Adrenal gland (tissue), 9 donors: ENCODE measurements at regions not wholly inside any gene's neighbourhood (a gene's known extent, or its start where the extent isn't known, plus 50 kb on each side); places are given as distances from the start of the nearest gene placed in this dataset.

ENCODE experiments used
- DNase-seq, 7 donors: peaks; one replicate each; pipeline ENCODE4 v3.0.0-alpha.2; 2019 to 2020
- H3K27ac ChIP-seq, 5 donors: fragments of 200-600 bp; sonication (generic) in 4 of 5; 1 replicate in 3 of 5; 2 replicates in 2 of 5; pipeline versions ENCODE4 v1.5.1 to v1.8.0; 2016 to 2020; ENCODE audit warnings: mild to moderate bottlenecking in 1 of 5
- H3K27me3 ChIP-seq: fragments of 200-600 bp; 2 replicates; pipeline ENCODE4 v1.8.0; 2021
- H3K36me3 ChIP-seq, 2 donors: fragments of 200-600 bp; replicated peaks in 1 of 2; 1 replicate in 1 of 2; 2 replicates in 1 of 2; pipeline versions ENCODE4 v1.5.1 to v1.8.0; 2018 to 2022
- H3K4me1 ChIP-seq, 2 donors: fragments of 200-600 bp; replicated peaks in 1 of 2; 1 replicate in 1 of 2; 2 replicates in 1 of 2; pipeline versions ENCODE4 v1.5.1 to v1.8.0; 2018 to 2021
- H3K4me3 ChIP-seq, 4 donors: fragments of 200-600 bp; sonication (generic) in 3 of 4; one replicate each; pipeline ENCODE4 v1.5.1; 2016 to 2018
- H3K9me3 ChIP-seq, 3 donors: fragments of 200-600 bp; sonication (generic) in 1 of 3; replicated peaks in 1 of 3; 1 replicate in 2 of 3; 2 replicates in 1 of 3; pipeline versions ENCODE4 v1.5.1 to v1.8.0; 2016 to 2021
- CTCF ChIP-seq, 6 experiments: fragments of 450-650 bp in 4 of 6; fragments of 200-600 bp in 2 of 6; sonication (generic) in 1 of 6; IDR thresholded peaks; 1 replicate in 5 of 6; 2 replicates in 1 of 6; pipeline versions ENCODE4 v1.5.1 to v1.8.0; 2016 to 2021; ENCODE audit warnings: antibody characterized with exemption in 6 of 6, mild to moderate bottlenecking in 2 of 6, moderate library complexity in 1 of 6
- POLR2A ChIP-seq, 2 donors: fragments of 450-650 bp; IDR thresholded peaks; one replicate each; pipeline ENCODE4 v1.6.1; 2017; ENCODE audit warnings: antibody characterized with exemption in 2 of 2, mild to moderate bottlenecking in 2 of 2, moderate library complexity in 1 of 2
- WGBS, 4 donors: extraction: QIAGEN DNeasy Blood & Tissue Kit in 2 of 4; methylation state at CpG; one replicate each; pipeline versions ENCODE4 v1.1.5 to v1.1.7; 2013 to 2017; 5-methylcytosine and 5-hydroxymethylcytosine counted together
- intact Hi-C, 2 donors: fragments of 100-400 bp; cut with DNase I; formaldehyde crosslinking; loops; one replicate each; pipeline versions ENCODE4 v1.14.1 to v1.15.0; 2022 to 2023
- donor health status: healthy with polysubstance abuse.
- donor health status: Bipolar disorder and iron deficiency.
- donor health status: DM: yes; HTN: yes; CAD: no.
- donor health status: DM: no; HTN: no; CAD: no.
- donor health status: DM: no; HTN: no; CAD: no.

- Histone ChIP-seq H3K4me1 (no peaks in the 10 kb centered on the region), H3K9me3 (no peaks in the 10 kb centered on the region), H3K27me3 (no peaks in the 10 kb centered on the region), H3K4me3 (no peak overlapping the region), H3K27ac (no peak overlapping the region), H3K36me3 (no peaks in the 10 kb centered on the region)
- WGBS, 4 donors = 92 to 95% (median 94%) methylated on average over 4 of the region's 4 CpGs
- DNase-seq = no peak
- TF ChIP-seq CTCF (IDR thresholded peaks at IDR 0.05) (no peak), POLR2A (IDR thresholded peaks at IDR 0.05) (no peak)
- intact Hi-C loops = no loop called here
Observed at GRCh38 chr11:95494167-95494566, 263.2 kb upstream of the SESN3 start.

GRCh38 chr11:95490625-95491024, 259.6 kb upstream of the SESN3 start:
- Histone ChIP-seq H3K36me3 (no peaks in the 10 kb centered on the region), H3K9me3 (no peaks in the 10 kb centered on the region), H3K4me1 (no peaks in the 10 kb centered on the region), H3K27me3 (no peaks in the 10 kb centered on the region), H3K4me3 (no peak overlapping the region), H3K27ac (no peak overlapping the region)
- TF ChIP-seq POLR2A (IDR thresholded peaks at IDR 0.05) (no peak), CTCF (IDR thresholded peaks at IDR 0.05) (no peak)
- no peak for DNase-seq
- WGBS, 4 donors = 69 to 76% (median 71%) methylated on average over 1 of the region's 1 CpG
- intact Hi-C loops = no loop called here

- WGBS, 4 donors = 53 to 68% (median 65%) methylated on average over 5 of the region's 5 CpGs
- no peak for TF ChIP-seq CTCF (IDR thresholded peaks at IDR 0.05)
- TF ChIP-seq POLR2A (IDR thresholded peaks at IDR 0.05) = no peak
- intact Hi-C loops = no loop called here
Observed at GRCh38 chr11:95487938-95488337, 256.9 kb upstream of the SESN3 start.

GRCh38 chr11:95487391-95487790, 256.4 kb upstream of the SESN3 start:
- H3K4me3 ChIP-seq = no peak overlapping the region
- intact Hi-C loops = no loop called here
- no peaks in the 10 kb centered on the region for H3K36me3 ChIP-seq
- no peaks in the 10 kb centered on the region for H3K9me3 ChIP-seq
- DNase-seq = no peak
- 51 to 63% (median 59%) methylated on average over 2 of the region's 2 CpGs for WGBS, 4 donors
- H3K27ac ChIP-seq = no peak overlapping the region
- no peaks in the 10 kb centered on the region for H3K27me3 ChIP-seq
- TF ChIP-seq CTCF (IDR thresholded peaks at IDR 0.05) (no peak), POLR2A (IDR thresholded peaks at IDR 0.05) (no peak)
- H3K4me1 ChIP-seq = no peaks in the 10 kb centered on the region

More at GRCh38 chr11:95487938-95488337, 256.9 kb upstream of the SESN3 start:
- no peak for DNase-seq
- no peaks in the 10 kb centered on the region for H3K27me3 ChIP-seq
- H3K27ac ChIP-seq = no peak overlapping the region
- no peaks in the 10 kb centered on the region for H3K9me3 ChIP-seq
- H3K4me1 ChIP-seq = no peaks in the 10 kb centered on the region
- no peak overlapping the region for H3K4me3 ChIP-seq
- H3K36me3 ChIP-seq = no peaks in the 10 kb centered on the region
